HG02571 (cell line): ENCODE measurements at regions not wholly inside any gene's neighbourhood (a gene's known extent, or its start where the extent isn't known, plus 50 kb on each side); places are given as distances from the start of the nearest gene placed in this dataset.

ENCODE experiments used
- ATAC-seq: cut with Tn5 transposase; IDR thresholded peaks from one replicate; pipeline ENCODE4 v1.9.1; 2021; ENCODE audit warnings: mild to moderate bottlenecking, moderate library complexity; ENCODE audit not compliant: unreplicated experiment

- no peak for ATAC-seq
These were observed 157.4 kb upstream of the ZFHX3 start for GRCh38 chr16:73205153-73205886.

- ATAC-seq = no peak
These were observed 156.6 kb upstream of the ZFHX3 start for GRCh38 chr16:73204359-73205152.

- ATAC-seq = no peak
These were observed 154.3 kb upstream of the ZFHX3 start for GRCh38 chr16:73202161-73202729.

- no peak for ATAC-seq
These were observed 151.3 kb upstream of the ZFHX3 start for GRCh38 chr16:73199214-73199613.

GRCh38 chr16:73198481-73198880, 150.6 kb upstream of the ZFHX3 start:
- ATAC-seq = no peak

GRCh38 chr16:73197598-73197997, 149.7 kb upstream of the ZFHX3 start:
- no peak for ATAC-seq

GRCh38 chr16:73196670-73197069, 148.7 kb upstream of the ZFHX3 start:
- no peak for ATAC-seq

GRCh38 chr16:73193464-73193863, 145.5 kb upstream of the ZFHX3 start:
- no peak for ATAC-seq

- no peak for ATAC-seq
These were observed 144.4 kb upstream of the ZFHX3 start for GRCh38 chr16:73192232-73192894.

GRCh38 chr16:73191660-73192046, 143.7 kb upstream of the ZFHX3 start:
- no peak for ATAC-seq

- no peak for ATAC-seq
These were observed 143.0 kb upstream of the ZFHX3 start for GRCh38 chr16:73190688-73191659.

- ATAC-seq = no peak
These were observed 142.3 kb upstream of the ZFHX3 start for GRCh38 chr16:73190256-73190655.

- no peak for ATAC-seq
These were observed 141.2 kb upstream of the ZFHX3 start for GRCh38 chr16:73189136-73189535.

GRCh38 chr16:73186752-73187601, 139.0 kb upstream of the ZFHX3 start:
- ATAC-seq = no peak

GRCh38 chr16:73185737-73186136, 137.8 kb upstream of the ZFHX3 start:
- no peak for ATAC-seq

- no peak for ATAC-seq
These were observed 135.7 kb upstream of the ZFHX3 start for GRCh38 chr16:73183611-73184092.

- ATAC-seq = no peak
These were observed 131.9 kb upstream of the ZFHX3 start for GRCh38 chr16:73179705-73180331.

GRCh38 chr16:73177729-73178295, 129.9 kb upstream of the ZFHX3 start:
- ATAC-seq = no peak
